Endodermal cell (in vitro differentiated cells): ENCODE measurements at regions not wholly inside any gene's neighbourhood (a gene's known extent, or its start where the extent isn't known, plus 50 kb on each side); places are given as distances from the start of the nearest gene placed in this dataset.
A peak's percentile ranks its signal among the peaks of the same experiment; 100 is the strongest.

Experiments
- DNase-seq: peaks from one replicate; pipeline ENCODE4 v3.0.0-alpha.2; 2017
- H3K27ac ChIP-seq: 2 replicates; pipeline ENCODE4 v1.5.1; 2013; ENCODE audit warnings: mild to moderate bottlenecking, low read depth, low read length, moderate library complexity
- H3K27me3 ChIP-seq: 2 replicates; pipeline ENCODE4 v1.6.1; 2013; ENCODE audit warnings: mild to moderate bottlenecking, low read length, moderate library complexity; ENCODE audit not compliant: insufficient read depth, control insufficient read depth, poor library complexity, severe bottlenecking
- H3K36me3 ChIP-seq: 2 replicates; pipeline ENCODE4 v1.7.0; 2013; ENCODE audit warnings: mild to moderate bottlenecking, low read length, moderate library complexity; ENCODE audit not compliant: control insufficient read depth, insufficient read depth
- H3K4me1 ChIP-seq: one replicate; pipeline ENCODE4 v1.7.0; 2013; ENCODE audit warnings: low read length; ENCODE audit not compliant: control insufficient read depth, insufficient read depth
- H3K4me3 ChIP-seq: 2 replicates; pipeline ENCODE4 v1.5.1; 2013; ENCODE audit warnings: mild to moderate bottlenecking, low read length, moderate library complexity
- H3K9ac ChIP-seq: 2 replicates; pipeline ENCODE4 v1.6.1; 2013; ENCODE audit warnings: mild to moderate bottlenecking, low read length, moderate library complexity; ENCODE audit not compliant: poor library complexity, severe bottlenecking; ENCODE audit errors: extremely low read depth
- H3K9me3 ChIP-seq: 2 replicates; pipeline ENCODE4 v1.6.1; 2013; ENCODE audit warnings: mild to moderate bottlenecking, low read length, moderate library complexity; ENCODE audit not compliant: control insufficient read depth
- H3K27ac Mint-ChIP-seq: 2 replicates; pipeline ENCODE4 v1.8.0; 2020; ENCODE audit warnings: mixed read lengths
- H3K27me3 Mint-ChIP-seq: 2 replicates; pipeline ENCODE4 v1.8.0; 2021; ENCODE audit warnings: mild to moderate bottlenecking, mixed read lengths; ENCODE audit not compliant: insufficient read depth
- H3K36me3 Mint-ChIP-seq: 2 replicates; pipeline ENCODE4 v1.8.0; 2020; ENCODE audit warnings: low read depth, mixed read lengths
- H3K4me1 Mint-ChIP-seq: 2 replicates; pipeline ENCODE4 v1.8.0; 2020; ENCODE audit warnings: mixed read lengths
- H3K4me3 Mint-ChIP-seq: 2 replicates; pipeline ENCODE4 v1.8.0; 2020; ENCODE audit warnings: mild to moderate bottlenecking, moderate library complexity, mixed read lengths
- H3K9me3 Mint-ChIP-seq: 2 replicates; pipeline ENCODE4 v1.8.0; 2020; ENCODE audit warnings: mild to moderate bottlenecking, mixed read lengths
- WGBS, 2 experiments: methylation state at CpG; one replicate each; pipeline versions ENCODE4 v1.1.5 to v1.1.7; 2013; ENCODE audit warnings: missing lambda C conversion rate in 2 of 2, mixed read lengths in 1 of 2; ENCODE audit not compliant: insufficient coverage in 1 of 2, insufficient read length in 1 of 2; 5-methylcytosine and 5-hydroxymethylcytosine counted together
- TF ChIP-seq, protein P1 (sequence below): fragments of 200-600 bp; sonication (generic); conservative IDR thresholded peaks from 2 replicates; pipeline ENCODE4 v1.5.0; 2021; ENCODE audit warnings: antibody characterized with exemption, mild to moderate bottlenecking

DNA sequence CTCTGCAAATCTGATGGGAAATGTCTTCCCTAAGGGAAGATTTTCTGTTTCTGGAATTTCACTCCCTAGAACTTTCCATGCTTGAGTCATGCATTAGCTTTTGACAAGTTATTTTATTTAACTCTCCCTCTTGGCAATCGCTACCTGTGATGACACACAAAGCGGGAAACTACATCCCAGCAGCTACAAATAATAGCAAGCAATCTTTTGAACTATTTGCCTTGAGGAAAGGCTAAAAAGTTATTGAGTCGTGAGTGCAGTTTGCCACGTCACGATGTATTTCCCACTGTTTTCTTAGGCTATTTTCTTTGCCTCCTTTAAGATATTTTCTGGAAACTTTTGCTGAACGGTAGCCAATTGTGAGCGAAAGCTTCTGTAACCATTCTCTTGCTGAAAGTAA lies 353.3 kb upstream of the HTR2A start:
- Mint-ChIP-seq H3K9me3 (peaks cover 3% of the 10 kb centered on the region), H3K4me3 (no peak overlapping the region), H3K27me3 (peaks cover 19% of the 10 kb centered on the region), H3K27ac (no peak overlapping the region), H3K4me1 (no peaks in the 10 kb centered on the region), H3K36me3 (no peaks in the 10 kb centered on the region)
- Histone ChIP-seq H3K36me3 (no peaks in the 10 kb centered on the region), H3K27ac (no peak overlapping the region), H3K9ac (no peak overlapping the region), H3K9me3 (no peaks in the 10 kb centered on the region), H3K4me3 (no peak overlapping the region), H3K27me3 (peaks cover 49% of the 10 kb centered on the region), H3K4me1 (no peaks in the 10 kb centered on the region)
- TF ChIP-seq, protein P1, sequence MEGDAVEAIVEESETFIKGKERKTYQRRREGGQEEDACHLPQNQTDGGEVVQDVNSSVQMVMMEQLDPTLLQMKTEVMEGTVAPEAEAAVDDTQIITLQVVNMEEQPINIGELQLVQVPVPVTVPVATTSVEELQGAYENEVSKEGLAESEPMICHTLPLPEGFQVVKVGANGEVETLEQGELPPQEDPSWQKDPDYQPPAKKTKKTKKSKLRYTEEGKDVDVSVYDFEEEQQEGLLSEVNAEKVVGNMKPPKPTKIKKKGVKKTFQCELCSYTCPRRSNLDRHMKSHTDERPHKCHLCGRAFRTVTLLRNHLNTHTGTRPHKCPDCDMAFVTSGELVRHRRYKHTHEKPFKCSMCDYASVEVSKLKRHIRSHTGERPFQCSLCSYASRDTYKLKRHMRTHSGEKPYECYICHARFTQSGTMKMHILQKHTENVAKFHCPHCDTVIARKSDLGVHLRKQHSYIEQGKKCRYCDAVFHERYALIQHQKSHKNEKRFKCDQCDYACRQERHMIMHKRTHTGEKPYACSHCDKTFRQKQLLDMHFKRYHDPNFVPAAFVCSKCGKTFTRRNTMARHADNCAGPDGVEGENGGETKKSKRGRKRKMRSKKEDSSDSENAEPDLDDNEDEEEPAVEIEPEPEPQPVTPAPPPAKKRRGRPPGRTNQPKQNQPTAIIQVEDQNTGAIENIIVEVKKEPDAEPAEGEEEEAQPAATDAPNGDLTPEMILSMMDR, result no peak
- DNase-seq, result no peak
- 94 to 100% methylated on average over 5 to 7 of the region's 7 CpGs for WGBS, 2 experiments

DNA sequence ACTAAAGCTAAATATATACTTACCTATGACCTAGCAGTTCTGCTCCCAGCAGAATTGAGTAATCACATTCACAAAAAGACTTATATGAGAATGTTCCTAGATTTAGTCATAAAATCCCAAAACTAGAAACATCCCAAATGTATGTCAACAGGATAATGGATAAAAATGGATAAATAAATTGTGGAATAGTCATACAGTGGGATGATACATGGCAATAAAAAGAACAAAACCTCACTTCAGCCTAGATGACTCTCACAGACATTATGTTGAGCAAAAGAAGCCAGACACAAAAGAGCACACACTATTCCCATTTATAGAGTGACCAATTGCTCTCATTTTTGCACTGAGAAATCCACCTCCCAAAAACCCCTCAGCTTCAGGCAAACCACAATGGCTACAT lies 352.4 kb upstream of the HTR2A start:
- TF ChIP-seq, protein P1, result no peak
- Mint-ChIP-seq H3K9me3 (peaks cover 3% of the 10 kb centered on the region), H3K27me3 (peaks cover 19% of the 10 kb centered on the region), H3K4me3 (no peak overlapping the region), H3K27ac (no peak overlapping the region), H3K4me1 (no peaks in the 10 kb centered on the region), H3K36me3 (no peaks in the 10 kb centered on the region)
- H3K4me3 ChIP-seq, result no peak overlapping the region
- no peaks in the 10 kb centered on the region for H3K9me3 ChIP-seq
- no peak overlapping the region for H3K27ac ChIP-seq
- H3K9ac ChIP-seq, result no peak overlapping the region
- H3K36me3 ChIP-seq, result no peaks in the 10 kb centered on the region
- H3K4me1 ChIP-seq, result no peaks in the 10 kb centered on the region
- H3K27me3 ChIP-seq, result peaks cover 49% of the 10 kb centered on the region
- no peak for DNase-seq

DNA sequence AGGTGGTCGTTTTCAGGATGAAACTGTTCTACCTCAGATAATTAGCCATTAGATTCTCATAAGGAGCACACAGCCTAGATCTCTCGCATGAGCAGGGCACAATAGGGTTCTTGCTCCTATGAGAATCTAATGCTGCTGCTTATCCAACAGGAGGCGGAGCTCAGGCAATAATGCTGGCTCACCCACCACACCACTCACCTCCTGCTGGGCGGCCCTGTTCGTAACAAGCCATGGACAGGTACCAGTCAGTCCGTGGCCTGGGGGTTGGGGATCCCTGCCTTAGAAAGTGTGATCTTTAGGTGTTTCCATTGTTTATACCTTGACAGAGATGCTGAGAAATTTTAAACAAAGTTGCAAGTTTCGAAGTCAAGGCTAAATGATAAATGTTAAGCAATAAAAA lies 344.6 kb upstream of the HTR2A start:
- H3K27ac ChIP-seq, result no peak overlapping the region
- H3K9ac ChIP-seq, result no peak overlapping the region
- H3K27me3 ChIP-seq, result peaks cover 5% of the 10 kb centered on the region
- DNase-seq, result peak; percentile 63
- peaks cover 1% of the 10 kb centered on the region for H3K9me3 Mint-ChIP-seq
- no peak overlapping the region for H3K4me3 ChIP-seq
- no peaks in the 10 kb centered on the region for H3K9me3 ChIP-seq
- H3K27ac Mint-ChIP-seq, result no peak overlapping the region
- H3K4me1 ChIP-seq, result no peaks in the 10 kb centered on the region
- TF ChIP-seq, protein P1, result no peak
- H3K4me1 Mint-ChIP-seq, result no peaks in the 10 kb centered on the region
- H3K36me3 Mint-ChIP-seq, result no peaks in the 10 kb centered on the region
- 90 to 100% methylated on average over 1 to 7 of the region's 7 CpGs for WGBS, 2 experiments
- H3K36me3 ChIP-seq, result no peaks in the 10 kb centered on the region
- H3K4me3 Mint-ChIP-seq, result no peak overlapping the region
- H3K27me3 Mint-ChIP-seq, result peaks cover 2% of the 10 kb centered on the region
